ENCODE measurements at regions not wholly inside any gene's neighbourhood (a gene's known extent, or its start where the extent isn't known, plus 50 kb on each side); places are given as distances from the start of the nearest gene placed in this dataset.

DNA sequence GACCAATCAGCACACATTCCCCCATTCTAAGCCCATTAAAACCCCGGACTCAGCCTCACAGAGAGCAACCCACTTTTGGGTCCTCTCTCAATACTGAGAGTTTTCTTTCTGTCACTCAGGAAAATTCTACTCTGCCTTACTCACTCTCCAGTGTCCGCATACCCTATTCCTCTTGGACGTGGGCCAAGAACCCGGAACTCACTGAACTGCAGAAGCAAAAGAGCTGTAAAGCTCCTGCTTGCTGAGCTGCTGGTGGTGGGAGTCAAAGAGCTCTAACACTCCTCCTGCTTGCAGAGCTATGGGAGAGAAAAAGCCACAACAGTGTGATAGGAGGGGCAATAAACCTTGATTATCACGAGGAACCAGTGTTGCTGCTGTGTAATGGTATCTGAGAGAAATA, 386.9 kb downstream of the POM121L12 start:
- TF ChIP-seq, protein P1, sequence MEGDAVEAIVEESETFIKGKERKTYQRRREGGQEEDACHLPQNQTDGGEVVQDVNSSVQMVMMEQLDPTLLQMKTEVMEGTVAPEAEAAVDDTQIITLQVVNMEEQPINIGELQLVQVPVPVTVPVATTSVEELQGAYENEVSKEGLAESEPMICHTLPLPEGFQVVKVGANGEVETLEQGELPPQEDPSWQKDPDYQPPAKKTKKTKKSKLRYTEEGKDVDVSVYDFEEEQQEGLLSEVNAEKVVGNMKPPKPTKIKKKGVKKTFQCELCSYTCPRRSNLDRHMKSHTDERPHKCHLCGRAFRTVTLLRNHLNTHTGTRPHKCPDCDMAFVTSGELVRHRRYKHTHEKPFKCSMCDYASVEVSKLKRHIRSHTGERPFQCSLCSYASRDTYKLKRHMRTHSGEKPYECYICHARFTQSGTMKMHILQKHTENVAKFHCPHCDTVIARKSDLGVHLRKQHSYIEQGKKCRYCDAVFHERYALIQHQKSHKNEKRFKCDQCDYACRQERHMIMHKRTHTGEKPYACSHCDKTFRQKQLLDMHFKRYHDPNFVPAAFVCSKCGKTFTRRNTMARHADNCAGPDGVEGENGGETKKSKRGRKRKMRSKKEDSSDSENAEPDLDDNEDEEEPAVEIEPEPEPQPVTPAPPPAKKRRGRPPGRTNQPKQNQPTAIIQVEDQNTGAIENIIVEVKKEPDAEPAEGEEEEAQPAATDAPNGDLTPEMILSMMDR (IDR thresholded peaks at IDR 0.05) = no peak
- no peak for TF ChIP-seq EP300 (IDR thresholded peaks at IDR 0.05)
- TF ChIP-seq POLR2A (IDR thresholded peaks at IDR 0.05) = no peak
- no peaks in the 10 kb centered on the region for H3K4me1 ChIP-seq
- H3K9me3 ChIP-seq = no peaks in the 10 kb centered on the region
- no peak overlapping the region for H3K4me3 ChIP-seq
- H3K36me3 ChIP-seq = no peaks in the 10 kb centered on the region
- H3K27me3 ChIP-seq = no peaks in the 10 kb centered on the region
- no peak for DNase-seq (ENCODE audit: low spot score in 2 of 2)
- no peak overlapping the region for H3K27ac ChIP-seq
- WGBS, 2 donors = 35 to 43% methylated on average over 5 of the region's 5 CpGs

DNA sequence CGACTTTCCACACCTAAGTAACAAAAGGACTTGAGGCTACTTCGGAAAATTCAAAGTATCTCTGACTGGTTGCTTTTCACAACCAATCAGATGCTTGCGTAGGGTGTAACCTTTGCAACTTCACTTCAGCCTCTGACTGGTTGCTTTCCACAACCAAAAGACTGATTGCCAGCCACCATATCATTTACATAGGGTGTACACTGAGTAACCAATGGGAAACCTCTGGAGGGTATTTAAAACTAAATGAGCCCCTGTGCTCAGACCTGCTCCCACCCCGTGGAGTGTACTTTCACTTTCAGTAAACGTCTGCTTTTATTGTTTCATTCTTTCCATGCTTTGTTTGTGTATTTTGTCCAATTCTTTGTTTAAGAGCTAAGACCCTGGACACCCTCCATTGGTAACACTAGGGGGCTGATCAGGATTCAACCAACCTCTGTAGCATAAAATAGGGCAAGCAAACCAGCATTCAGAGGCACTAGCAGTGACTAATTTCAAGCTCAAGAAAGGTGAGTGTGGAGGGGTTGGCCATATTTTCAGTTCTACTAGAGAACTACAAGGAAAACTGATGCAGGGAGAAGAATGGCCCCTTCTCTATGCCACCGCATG, 390.8 kb downstream of the POM121L12 start:
- Histone ChIP-seq H3K9me3 (peaks cover 0 to 10% (median 0%) of the 10 kb centered on the region in 4 donors), H3K27me3 (no peaks in the 10 kb centered on the region), H3K4me3 (no peak overlapping the region), H3K36me3 (no peaks in the 10 kb centered on the region), H3K27ac (no peak overlapping the region), H3K4me1 (no peaks in the 10 kb centered on the region)
- 66 to 71% methylated on average over 6 of the region's 6 CpGs for WGBS, 2 donors
- DNase-seq (ENCODE audit: low spot score in 2 of 2) = no peak
- TF ChIP-seq, protein P1 (IDR thresholded peaks at IDR 0.05) = no peak
- no peak for TF ChIP-seq POLR2A (IDR thresholded peaks at IDR 0.05)
- no peak for TF ChIP-seq EP300 (IDR thresholded peaks at IDR 0.05)

DNA sequence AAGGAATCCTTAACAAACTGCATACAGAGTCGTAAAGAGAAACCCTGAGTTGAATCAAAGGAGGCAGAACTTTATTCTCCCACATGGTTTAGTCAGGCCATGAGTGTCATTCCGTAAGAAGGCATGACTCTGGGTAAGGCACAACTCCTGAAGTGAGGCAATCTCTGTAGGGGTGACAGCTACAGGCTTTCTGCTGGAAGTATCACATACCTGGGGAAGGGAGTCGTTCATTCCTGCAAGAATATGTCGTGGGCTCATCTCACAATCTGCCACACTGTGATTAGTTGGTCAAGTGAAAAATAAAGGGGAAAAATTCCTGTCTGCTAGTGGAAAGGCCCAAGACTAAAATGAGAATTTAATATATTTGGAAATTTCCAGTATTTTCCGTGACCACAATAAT, 392.6 kb downstream of the POM121L12 start:
- TF ChIP-seq EP300 (IDR thresholded peaks at IDR 0.05) = no peak
- no peak for TF ChIP-seq POLR2A (IDR thresholded peaks at IDR 0.05)
- TF ChIP-seq, protein P1 (IDR thresholded peaks at IDR 0.05) = no peak
- DNase-seq (ENCODE audit: low spot score in 2 of 2) = no peak
- no peaks in the 10 kb centered on the region for H3K4me1 ChIP-seq
- no peaks in the 10 kb centered on the region for H3K36me3 ChIP-seq
- no peak overlapping the region for H3K4me3 ChIP-seq
- 80 to 85% methylated on average over 5 of the region's 5 CpGs for WGBS, 2 donors
- no peaks in the 10 kb centered on the region for H3K27me3 ChIP-seq
- peaks cover 0 to 10% (median 0%) of the 10 kb centered on the region in 4 donors for H3K9me3 ChIP-seq
- H3K27ac ChIP-seq = no peak overlapping the region

DNA sequence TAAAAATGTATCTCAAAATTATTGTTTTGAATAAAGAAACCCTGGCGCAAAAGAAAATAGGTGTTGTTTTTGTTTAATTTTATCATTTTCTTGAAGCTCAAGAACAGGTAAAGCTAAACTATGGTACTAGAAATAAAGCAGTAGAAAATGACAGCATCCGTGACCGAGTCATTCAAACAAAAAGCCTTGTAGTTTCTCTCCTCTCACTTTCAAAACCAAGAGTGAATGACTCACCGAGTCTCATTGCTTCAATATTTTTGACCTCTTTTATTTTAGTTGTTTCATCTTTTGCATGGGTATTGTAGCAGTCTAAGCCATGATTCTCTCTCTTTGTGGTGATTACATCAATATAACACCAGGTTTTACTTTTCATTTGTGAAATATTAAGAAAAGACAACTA, 396.5 kb downstream of the POM121L12 start:
- Histone ChIP-seq H3K27ac (no peak overlapping the region), H3K36me3 (no peaks in the 10 kb centered on the region), H3K4me3 (no peak overlapping the region), H3K9me3 (peaks cover 0 to 10% (median 0%) of the 10 kb centered on the region in 4 donors), H3K27me3 (no peaks in the 10 kb centered on the region), H3K4me1 (no peaks in the 10 kb centered on the region)
- DNase-seq (ENCODE audit: low spot score in 2 of 2) = no peak
- TF ChIP-seq POLR2A (IDR thresholded peaks at IDR 0.05) (no peak), EP300 (IDR thresholded peaks at IDR 0.05) (no peak)
- TF ChIP-seq, protein P1 (IDR thresholded peaks at IDR 0.05) = no peak
- WGBS, 2 donors = 81 to 84% methylated on average over 4 of the region's 4 CpGs

DNA sequence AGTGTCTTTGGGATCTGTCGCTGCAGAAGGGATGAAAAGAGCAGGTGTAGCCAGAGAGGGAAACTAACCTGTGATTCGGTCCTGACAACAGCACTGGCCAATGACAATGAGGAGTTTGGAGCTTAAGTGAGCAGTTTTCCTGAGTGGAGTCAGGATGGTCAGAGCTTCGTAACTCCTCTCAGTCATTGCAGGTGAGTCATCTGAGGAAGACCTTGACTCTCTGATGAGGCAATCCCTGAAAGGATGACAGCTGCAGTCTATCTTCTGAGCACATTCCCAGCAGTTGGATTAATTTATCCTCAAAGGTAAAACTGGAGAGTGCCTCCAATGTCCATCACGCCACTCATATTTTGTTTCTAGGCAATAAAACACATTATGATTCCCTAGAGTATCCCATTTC, 401.9 kb downstream of the POM121L12 start:
- Histone ChIP-seq H3K4me3 (no peak overlapping the region), H3K27me3 (no peaks in the 10 kb centered on the region), H3K36me3 (no peaks in the 10 kb centered on the region), H3K4me1 (no peaks in the 10 kb centered on the region), H3K9me3 (no peaks in the 10 kb centered on the region), H3K27ac (no peak overlapping the region)
- no peak for DNase-seq (ENCODE audit: low spot score in 2 of 2)
- TF ChIP-seq EP300 (IDR thresholded peaks at IDR 0.05) (no peak), POLR2A (IDR thresholded peaks at IDR 0.05) (no peak)
- TF ChIP-seq, protein P1 (IDR thresholded peaks at IDR 0.05) = no peak
- WGBS, 2 donors = 81 to 83% methylated on average over 4 of the region's 4 CpGs
